Transverse colon (tissue), 4 donors: ENCODE measurements at regions not wholly inside any gene's neighbourhood (a gene's known extent, or its start where the extent isn't known, plus 50 kb on each side); places are given as distances from the start of the nearest gene placed in this dataset.

Experiments
- EP300 ChIP-seq: sonication (generic); formaldehyde crosslinking; IDR thresholded peaks from one replicate; pipeline ENCODE4 v1.6.1; 2017; ENCODE audit warnings: antibody characterized with exemption, low read depth
- POLR2A ChIP-seq: fragments of 450-650 bp; IDR thresholded peaks from one replicate; pipeline ENCODE4 v1.6.1; 2016; ENCODE audit warnings: antibody characterized with exemption, mild to moderate bottlenecking, moderate library complexity
- POLR2AphosphoS5 ChIP-seq, 3 donors: sonication (generic); formaldehyde crosslinking; IDR thresholded peaks; one replicate each; pipeline ENCODE4 v1.6.1; 2016; ENCODE audit warnings: antibody characterized with exemption in 3 of 3
- TF ChIP-seq, protein P1 (sequence below), 5 experiments: fragments of 200-600 bp in 3 of 5; fragments of 450-650 bp in 2 of 5; sonication (generic) in 3 of 5; IDR thresholded peaks; 1 replicate in 2 of 5; 2 replicates in 3 of 5; pipeline ENCODE4 v1.5.1; 2016 to 2017; ENCODE audit warnings: antibody characterized with exemption in 5 of 5, inconsistent platforms in 3 of 5, mild to moderate bottlenecking in 2 of 5, moderate library complexity in 1 of 5

DNA sequence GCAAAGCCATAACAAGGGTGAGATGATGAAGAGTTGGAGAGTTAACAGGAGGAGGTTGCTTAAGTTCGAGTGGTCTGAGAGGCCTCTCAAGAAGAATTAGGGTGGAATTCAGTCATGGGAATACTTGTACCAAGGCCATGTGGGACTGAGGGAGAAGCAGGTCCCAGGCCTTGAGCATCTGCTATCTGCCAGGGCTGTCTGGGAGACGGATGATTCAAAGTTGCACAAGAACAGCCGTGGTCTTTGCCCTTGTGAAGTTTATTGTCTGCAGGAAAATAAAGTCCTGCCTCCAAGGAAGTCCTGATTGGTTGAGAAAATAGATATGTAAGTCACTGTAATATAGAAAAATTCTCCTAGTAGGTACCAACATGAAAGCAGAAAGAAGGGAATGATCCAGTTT is 178.8 kb upstream of the RFC3 start:
- TF ChIP-seq, protein P1, sequence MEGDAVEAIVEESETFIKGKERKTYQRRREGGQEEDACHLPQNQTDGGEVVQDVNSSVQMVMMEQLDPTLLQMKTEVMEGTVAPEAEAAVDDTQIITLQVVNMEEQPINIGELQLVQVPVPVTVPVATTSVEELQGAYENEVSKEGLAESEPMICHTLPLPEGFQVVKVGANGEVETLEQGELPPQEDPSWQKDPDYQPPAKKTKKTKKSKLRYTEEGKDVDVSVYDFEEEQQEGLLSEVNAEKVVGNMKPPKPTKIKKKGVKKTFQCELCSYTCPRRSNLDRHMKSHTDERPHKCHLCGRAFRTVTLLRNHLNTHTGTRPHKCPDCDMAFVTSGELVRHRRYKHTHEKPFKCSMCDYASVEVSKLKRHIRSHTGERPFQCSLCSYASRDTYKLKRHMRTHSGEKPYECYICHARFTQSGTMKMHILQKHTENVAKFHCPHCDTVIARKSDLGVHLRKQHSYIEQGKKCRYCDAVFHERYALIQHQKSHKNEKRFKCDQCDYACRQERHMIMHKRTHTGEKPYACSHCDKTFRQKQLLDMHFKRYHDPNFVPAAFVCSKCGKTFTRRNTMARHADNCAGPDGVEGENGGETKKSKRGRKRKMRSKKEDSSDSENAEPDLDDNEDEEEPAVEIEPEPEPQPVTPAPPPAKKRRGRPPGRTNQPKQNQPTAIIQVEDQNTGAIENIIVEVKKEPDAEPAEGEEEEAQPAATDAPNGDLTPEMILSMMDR (IDR thresholded peaks at IDR 0.05), result no peak
- TF ChIP-seq POLR2A (no peak), POLR2AphosphoS5 (IDR thresholded peaks at IDR 0.05) (peak; percentile 42 to 77 (median 44)), EP300 (no peak)
